ENCODE measurements at regions not wholly inside any gene's neighbourhood (a gene's known extent, or its start where the extent isn't known, plus 50 kb on each side); places are given as distances from the start of the nearest gene placed in this dataset.

DNA sequence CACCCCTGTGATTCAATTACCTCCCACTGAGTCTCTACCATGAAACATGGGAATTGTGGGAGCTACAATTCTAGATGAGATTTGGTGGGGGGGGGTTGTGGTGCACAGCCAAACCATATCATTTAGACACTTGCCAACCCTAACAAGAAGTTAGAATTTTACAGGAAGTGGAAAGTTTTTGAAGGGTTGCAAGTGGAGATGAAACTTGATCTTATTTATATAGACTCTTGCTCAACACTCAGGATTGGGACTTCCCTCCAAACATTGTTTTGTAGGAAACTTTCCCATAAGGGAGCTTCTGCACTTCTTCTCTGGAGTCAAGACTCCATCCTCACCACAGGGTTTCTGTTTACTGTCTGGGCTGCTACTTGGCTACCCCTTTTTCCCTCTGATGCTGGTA lies 266.7 kb upstream of the CDH11 start:
- Histone ChIP-seq H3K9me3 (peaks cover 0 to 18% (median 0%) of the 10 kb centered on the region in 11 donors), H3K27me3 (no peaks in the 10 kb centered on the region), H3K36me3 (no peaks in the 10 kb centered on the region), H3K4me3 (no peak overlapping the region), H3K4me1 (no peaks in the 10 kb centered on the region), H3K27ac (no peak overlapping the region)
- intact Hi-C loops (cut with DNase I): no loop called here
- no peak for DNase-seq
- TF ChIP-seq, protein P1, sequence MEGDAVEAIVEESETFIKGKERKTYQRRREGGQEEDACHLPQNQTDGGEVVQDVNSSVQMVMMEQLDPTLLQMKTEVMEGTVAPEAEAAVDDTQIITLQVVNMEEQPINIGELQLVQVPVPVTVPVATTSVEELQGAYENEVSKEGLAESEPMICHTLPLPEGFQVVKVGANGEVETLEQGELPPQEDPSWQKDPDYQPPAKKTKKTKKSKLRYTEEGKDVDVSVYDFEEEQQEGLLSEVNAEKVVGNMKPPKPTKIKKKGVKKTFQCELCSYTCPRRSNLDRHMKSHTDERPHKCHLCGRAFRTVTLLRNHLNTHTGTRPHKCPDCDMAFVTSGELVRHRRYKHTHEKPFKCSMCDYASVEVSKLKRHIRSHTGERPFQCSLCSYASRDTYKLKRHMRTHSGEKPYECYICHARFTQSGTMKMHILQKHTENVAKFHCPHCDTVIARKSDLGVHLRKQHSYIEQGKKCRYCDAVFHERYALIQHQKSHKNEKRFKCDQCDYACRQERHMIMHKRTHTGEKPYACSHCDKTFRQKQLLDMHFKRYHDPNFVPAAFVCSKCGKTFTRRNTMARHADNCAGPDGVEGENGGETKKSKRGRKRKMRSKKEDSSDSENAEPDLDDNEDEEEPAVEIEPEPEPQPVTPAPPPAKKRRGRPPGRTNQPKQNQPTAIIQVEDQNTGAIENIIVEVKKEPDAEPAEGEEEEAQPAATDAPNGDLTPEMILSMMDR (IDR thresholded peaks at IDR 0.05): no peak
- no peak for ATAC-seq

DNA sequence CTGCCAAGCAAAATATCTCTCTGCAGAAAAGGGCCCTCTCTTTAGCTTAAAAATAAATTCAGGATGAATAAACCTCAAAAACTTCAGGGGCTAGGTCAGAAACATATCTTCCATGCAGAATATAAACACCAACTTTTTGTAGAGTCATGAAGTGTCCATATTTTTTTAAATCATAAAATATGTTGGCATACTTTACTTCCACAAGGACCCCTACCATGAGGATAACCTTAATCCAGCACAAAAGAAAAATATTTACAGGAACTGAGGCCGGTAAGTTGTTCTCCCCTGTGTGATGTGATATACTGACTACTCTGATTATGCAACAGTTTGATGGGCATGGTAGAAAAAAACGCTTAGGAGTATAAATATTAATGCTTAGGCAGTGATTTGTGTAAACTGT lies 264.8 kb upstream of the CDH11 start:
- no peaks in the 10 kb centered on the region for H3K27me3 ChIP-seq
- no peak overlapping the region for H3K4me3 ChIP-seq
- ATAC-seq: no peak
- intact Hi-C loops (cut with DNase I): no loop called here
- peaks cover 0 to 18% (median 0%) of the 10 kb centered on the region in 11 donors for H3K9me3 ChIP-seq
- no peak overlapping the region for H3K27ac ChIP-seq
- no peak for DNase-seq
- 64% methylated on average over 2 of the region's 2 CpGs for WGBS, 2 donors
- H3K36me3 ChIP-seq: no peaks in the 10 kb centered on the region
- H3K4me1 ChIP-seq: no peaks in the 10 kb centered on the region
- TF ChIP-seq, protein P1 (IDR thresholded peaks at IDR 0.05): no peak

DNA sequence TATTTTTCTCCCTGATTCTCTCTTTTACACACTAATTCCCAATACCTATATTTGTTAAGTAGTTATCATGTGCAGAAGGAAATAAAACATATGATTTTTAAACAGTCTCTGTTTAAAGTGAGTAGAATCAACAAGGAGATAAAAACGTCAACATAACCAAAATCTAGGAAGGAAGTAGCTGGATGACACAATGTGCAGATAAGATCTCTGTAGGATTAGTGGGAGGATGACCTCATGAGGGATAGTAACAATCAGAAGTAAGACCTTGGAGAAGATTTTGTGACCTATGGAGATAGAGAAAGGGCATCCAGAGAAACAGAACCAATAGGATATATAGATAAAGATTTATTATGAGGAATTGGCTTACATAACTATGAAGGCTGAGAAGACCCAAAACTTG lies 262.6 kb upstream of the CDH11 start:
- H3K27ac ChIP-seq: no peak overlapping the region
- DNase-seq (no peak), ATAC-seq (no peak)
- TF ChIP-seq, protein P1 (IDR thresholded peaks at IDR 0.05): no peak
- WGBS, 2 donors: 31 to 40% methylated on average over 1 of the region's 1 CpG
- no peaks in the 10 kb centered on the region for H3K27me3 ChIP-seq
- peaks cover 0 to 13% (median 0%) of the 10 kb centered on the region in 11 donors for H3K9me3 ChIP-seq
- intact Hi-C loops (cut with DNase I): no loop called here
- no peaks in the 10 kb centered on the region for H3K4me1 ChIP-seq
- H3K36me3 ChIP-seq: no peaks in the 10 kb centered on the region
- no peak overlapping the region for H3K4me3 ChIP-seq

DNA sequence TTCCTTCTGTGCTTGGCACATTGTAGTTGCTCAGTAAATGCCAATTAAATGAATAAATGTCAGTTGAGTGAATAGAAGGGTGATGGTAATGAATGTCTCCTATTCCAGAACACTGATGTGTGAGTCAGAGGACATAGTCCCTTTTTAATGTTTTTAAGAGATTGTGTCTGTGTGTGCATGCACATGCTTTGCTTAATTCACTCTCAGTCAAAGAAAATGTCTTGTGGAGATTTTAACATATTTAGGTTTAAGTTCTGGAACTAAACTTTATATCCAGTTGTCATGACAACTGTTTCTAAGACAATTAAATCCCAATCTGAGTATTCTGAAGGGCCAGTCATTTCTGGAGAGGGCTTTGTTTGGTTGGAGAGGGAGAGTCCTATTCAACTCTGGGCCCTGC lies 255.3 kb upstream of the CDH11 start:
- peaks cover 0 to 9% (median 0%) of the 10 kb centered on the region in 9 donors for H3K4me1 ChIP-seq
- H3K27me3 ChIP-seq: no peaks in the 10 kb centered on the region
- DNase-seq (no peak), ATAC-seq (no peak)
- intact Hi-C loops (cut with DNase I): no loop called here
- no peaks in the 10 kb centered on the region for H3K36me3 ChIP-seq
- no peak overlapping the region for H3K4me3 ChIP-seq
- H3K27ac ChIP-seq: no peak overlapping the region
- TF ChIP-seq, protein P1 (IDR thresholded peaks at IDR 0.05): no peak
- no peaks in the 10 kb centered on the region for H3K9me3 ChIP-seq

DNA sequence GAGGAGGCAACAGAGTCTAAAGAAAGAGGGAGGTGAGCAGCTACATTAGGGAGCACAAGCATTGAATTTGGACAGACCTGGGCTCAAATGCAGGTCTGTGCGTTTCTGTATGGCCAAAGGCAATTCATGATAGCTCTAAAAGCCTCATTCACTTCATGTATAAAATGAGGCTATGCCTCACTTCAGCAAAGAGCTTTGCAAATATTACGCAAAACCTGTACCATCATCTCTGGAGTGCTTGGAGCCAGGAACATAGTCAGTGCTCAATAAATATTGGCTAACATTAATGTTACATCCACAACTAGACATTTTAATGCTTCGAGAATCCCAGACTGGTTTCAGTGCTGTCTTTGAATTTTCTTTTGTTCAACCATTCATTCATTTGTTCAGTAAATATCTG lies 254.7 kb upstream of the CDH11 start:
- TF ChIP-seq, protein P1 (IDR thresholded peaks at IDR 0.05): no peak
- ATAC-seq (no peak), DNase-seq (no peak)
- Histone ChIP-seq H3K27ac (no peak overlapping the region), H3K4me1 (peaks cover 0 to 9% (median 0%) of the 10 kb centered on the region in 9 donors), H3K36me3 (no peaks in the 10 kb centered on the region), H3K4me3 (no peak overlapping the region), H3K27me3 (no peaks in the 10 kb centered on the region), H3K9me3 (no peaks in the 10 kb centered on the region)
- WGBS, 2 donors: 89 to 96% methylated on average over 3 of the region's 3 CpGs
- intact Hi-C loops (cut with DNase I): no loop called here
